ENCODE measurements at regions not wholly inside any gene's neighbourhood (a gene's known extent, or its start where the extent isn't known, plus 50 kb on each side); places are given as distances from the start of the nearest gene placed in this dataset.

- no peaks in the 10 kb centered on the region for H3F3A ChIP-seq (ENCODE audit: control insufficient read depth, insufficient read depth)
- no peaks in the 10 kb centered on the region for H3K36me3 ChIP-seq (ENCODE audit: control insufficient read depth, low read length)
- H4K20me1 ChIP-seq (ENCODE audit: control insufficient read depth, insufficient read depth, low read depth, low read length), result no peaks in the 10 kb centered on the region
- H3K9me3 ChIP-seq (ENCODE audit: control insufficient read depth, insufficient read depth, low read length), result no peaks in the 10 kb centered on the region
- peaks cover 7% of the 10 kb centered on the region for H3K4me1 ChIP-seq (ENCODE audit: control insufficient read depth, low read length)
- no peaks in the 10 kb centered on the region for H3K27me3 ChIP-seq (ENCODE audit: control insufficient read depth, low read length)
- H3K4me3 ChIP-seq (ENCODE audit: low read length), result no peak overlapping the region
- H3K9me2 ChIP-seq (replicated peaks; ENCODE audit: control insufficient read depth, low read length), result no peaks in the 10 kb centered on the region
- H3K4me2 ChIP-seq (ENCODE audit: low read length), result no peak overlapping the region
- TF ChIP-seq CTCF (IDR thresholded peaks at IDR 0.05; ENCODE audit: low read depth, low read length, poor library complexity, severe bottlenecking) (no peak), EZH2phosphoT487 (IDR thresholded peaks at IDR 0.05; ENCODE audit: borderline replicate concordance, low read length) (no peak)
- H3K79me2 ChIP-seq (ENCODE audit: control insufficient read depth, low read length), result no peaks in the 10 kb centered on the region
- no peak overlapping the region for H3K27ac ChIP-seq (ENCODE audit: low read depth, low read length)
These were observed 147.5 kb upstream of the CHST15 start for GRCh38 chr10:124240839-124241291.

- H3K4me1 ChIP-seq (ENCODE audit: control insufficient read depth, low read length), result peaks cover 7% of the 10 kb centered on the region
- H3K9me2 ChIP-seq (replicated peaks; ENCODE audit: control insufficient read depth, low read length), result no peaks in the 10 kb centered on the region
- H4K20me1 ChIP-seq (ENCODE audit: control insufficient read depth, insufficient read depth, low read depth, low read length), result no peaks in the 10 kb centered on the region
- H3K27me3 ChIP-seq (ENCODE audit: control insufficient read depth, low read length), result no peaks in the 10 kb centered on the region
- no peaks in the 10 kb centered on the region for H3F3A ChIP-seq (ENCODE audit: control insufficient read depth, insufficient read depth)
- no peak overlapping the region for H3K27ac ChIP-seq (ENCODE audit: low read depth, low read length)
- no peaks in the 10 kb centered on the region for H3K36me3 ChIP-seq (ENCODE audit: control insufficient read depth, low read length)
- no peak for TF ChIP-seq CTCF (IDR thresholded peaks at IDR 0.05; ENCODE audit: low read depth, low read length, poor library complexity, severe bottlenecking)
- no peak for TF ChIP-seq EZH2phosphoT487 (IDR thresholded peaks at IDR 0.05; ENCODE audit: borderline replicate concordance, low read length)
- no peak overlapping the region for H3K4me2 ChIP-seq (ENCODE audit: low read length)
- no peaks in the 10 kb centered on the region for H3K79me2 ChIP-seq (ENCODE audit: control insufficient read depth, low read length)
- H3K4me3 ChIP-seq (ENCODE audit: low read length), result no peak overlapping the region
- H3K9me3 ChIP-seq (ENCODE audit: control insufficient read depth, insufficient read depth, low read length), result no peaks in the 10 kb centered on the region
These were observed 146.3 kb upstream of the CHST15 start for GRCh38 chr10:124239696-124240095.

- no peaks in the 10 kb centered on the region for H3K27me3 ChIP-seq (ENCODE audit: control insufficient read depth, low read length)
- peaks cover 7% of the 10 kb centered on the region for H3K4me1 ChIP-seq (ENCODE audit: control insufficient read depth, low read length)
- H3K79me2 ChIP-seq (ENCODE audit: control insufficient read depth, low read length), result no peaks in the 10 kb centered on the region
- no peaks in the 10 kb centered on the region for H3K36me3 ChIP-seq (ENCODE audit: control insufficient read depth, low read length)
- no peak for TF ChIP-seq EZH2phosphoT487 (IDR thresholded peaks at IDR 0.05; ENCODE audit: borderline replicate concordance, low read length)
- TF ChIP-seq CTCF (IDR thresholded peaks at IDR 0.05; ENCODE audit: low read depth, low read length, poor library complexity, severe bottlenecking), result no peak
- H3K9me3 ChIP-seq (ENCODE audit: control insufficient read depth, insufficient read depth, low read length), result no peaks in the 10 kb centered on the region
- no peaks in the 10 kb centered on the region for H4K20me1 ChIP-seq (ENCODE audit: control insufficient read depth, insufficient read depth, low read depth, low read length)
- no peaks in the 10 kb centered on the region for H3F3A ChIP-seq (ENCODE audit: control insufficient read depth, insufficient read depth)
- H3K4me2 ChIP-seq (ENCODE audit: low read length), result no peak overlapping the region
- H3K9me2 ChIP-seq (replicated peaks; ENCODE audit: control insufficient read depth, low read length), result no peaks in the 10 kb centered on the region
- no peak overlapping the region for H3K4me3 ChIP-seq (ENCODE audit: low read length)
- H3K27ac ChIP-seq (ENCODE audit: low read depth, low read length), result no peak overlapping the region
These were observed 145.7 kb upstream of the CHST15 start for GRCh38 chr10:124239134-124239533.
